GM08714 (cell line): ENCODE measurements at regions not wholly inside any gene's neighbourhood (a gene's known extent, or its start where the extent isn't known, plus 50 kb on each side); places are given as distances from the start of the nearest gene placed in this dataset.
"Not testable (repeated sequence)": the region's sequence is repeated elsewhere in the genome, so short reads cannot be mapped to it uniquely, and the experiment has no call there.

ENCODE experiments used
- H3K4me3 ChIP-seq: fragments of 200-500 bp; sonication (Bioruptor generic); 2 replicates; pipeline ENCODE4 v1.5.1; 2014; ENCODE audit warnings: mild to moderate bottlenecking, low read length, inconsistent platforms
- ZNF274 ChIP-seq: IDR thresholded peaks from 2 replicates; pipeline ENCODE4 v1.6.1; 2012; ENCODE audit warnings: mild to moderate bottlenecking, low read depth, low read length

DNA sequence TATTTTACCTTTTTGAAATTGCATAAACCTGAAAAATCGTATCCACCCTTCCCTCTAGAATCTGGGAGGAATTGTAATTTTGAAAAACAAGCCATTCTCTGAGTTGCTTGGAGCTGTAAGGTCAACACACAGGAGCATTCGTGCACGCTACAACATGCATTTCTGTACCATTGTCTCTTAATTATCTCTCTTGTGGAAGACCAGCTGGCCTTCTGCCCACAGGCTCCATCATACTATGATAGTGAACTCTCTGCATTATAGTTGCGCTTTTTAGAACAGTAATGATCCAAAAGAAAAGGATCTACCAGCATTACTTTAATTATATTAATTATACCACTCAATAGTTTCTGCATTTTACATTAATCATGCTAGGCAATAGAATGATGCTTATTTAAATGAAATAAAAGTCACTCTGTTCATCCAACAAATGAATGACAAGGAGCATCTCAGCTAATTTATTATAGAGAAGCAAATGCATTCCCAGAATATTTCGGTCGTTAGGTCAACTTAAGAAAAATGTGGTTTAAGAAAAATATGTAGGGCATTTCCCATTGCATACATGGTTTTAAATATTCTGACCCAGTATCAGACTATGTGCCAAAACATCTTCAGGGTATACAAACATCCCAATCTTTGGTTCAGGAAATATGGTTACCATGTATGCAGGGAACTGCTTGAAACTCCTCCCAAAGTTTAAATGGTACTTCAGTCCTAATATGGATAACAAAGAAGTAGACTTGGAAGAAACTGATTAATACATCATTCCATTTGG is 263.5 kb downstream of the TFAP2A start:
- TF ChIP-seq ZNF274: no peak
- no peak overlapping the region for H3K4me3 ChIP-seq

DNA sequence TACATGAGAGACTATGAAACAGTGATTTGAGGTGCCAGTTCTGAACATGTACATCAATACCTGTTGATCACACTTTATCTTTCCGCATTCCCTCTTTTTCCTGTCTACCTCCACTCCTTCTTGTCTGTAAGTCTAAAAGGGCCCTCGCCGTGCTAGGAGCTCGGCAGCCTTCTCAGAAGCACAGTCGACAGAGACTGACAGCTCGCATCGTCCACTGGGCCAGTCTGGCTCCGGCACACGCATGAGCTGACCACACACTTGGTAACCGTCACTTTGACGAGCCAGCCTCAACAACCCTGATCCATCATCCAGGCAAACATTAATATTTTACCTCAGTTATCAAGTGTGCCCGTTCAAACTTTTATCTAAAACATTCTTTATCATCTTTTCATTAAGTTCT is 265.3 kb downstream of the TFAP2A start:
- H3K4me3 ChIP-seq: no peak overlapping the region
- no peak for TF ChIP-seq ZNF274

- no peak overlapping the region; the same call in 1 of the 2 replicates for H3K4me3 ChIP-seq
- no peak for TF ChIP-seq ZNF274
These were observed 268.0 kb downstream of the TFAP2A start for GRCh38 chr6:10146715-10147451.

DNA sequence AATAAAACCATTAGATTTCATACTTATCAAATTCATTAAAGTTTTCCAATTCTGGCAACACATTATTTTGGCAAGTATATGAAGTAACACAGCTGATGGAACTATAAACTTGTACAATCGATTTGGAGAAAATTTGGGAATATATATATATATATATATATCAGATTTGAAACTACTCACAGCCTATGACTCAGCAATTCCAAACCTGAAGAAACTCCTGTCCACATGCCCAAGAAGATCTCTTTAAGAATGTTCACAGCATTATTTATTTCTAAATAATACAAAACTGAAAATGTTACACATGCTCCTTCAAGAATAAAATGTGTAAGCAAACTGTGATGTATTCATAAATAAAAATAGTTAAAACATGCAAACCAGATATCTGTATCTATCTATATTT is 270.1 kb downstream of the TFAP2A start:
- no peak for TF ChIP-seq ZNF274
- no peak overlapping the region for H3K4me3 ChIP-seq

- H3K4me3 ChIP-seq: no peak overlapping the region
- TF ChIP-seq ZNF274: no peak
These were observed 273.0 kb downstream of the TFAP2A start for GRCh38 chr6:10141746-10142443.

- no peak overlapping the region for H3K4me3 ChIP-seq
- no peak for TF ChIP-seq ZNF274
These were observed 274.1 kb downstream of the TFAP2A start for GRCh38 chr6:10140824-10141223.

GRCh38 chr6:10140136-10140535 is 274.7 kb downstream of the TFAP2A start:
- no peak for TF ChIP-seq ZNF274
- no peak overlapping the region for H3K4me3 ChIP-seq

DNA sequence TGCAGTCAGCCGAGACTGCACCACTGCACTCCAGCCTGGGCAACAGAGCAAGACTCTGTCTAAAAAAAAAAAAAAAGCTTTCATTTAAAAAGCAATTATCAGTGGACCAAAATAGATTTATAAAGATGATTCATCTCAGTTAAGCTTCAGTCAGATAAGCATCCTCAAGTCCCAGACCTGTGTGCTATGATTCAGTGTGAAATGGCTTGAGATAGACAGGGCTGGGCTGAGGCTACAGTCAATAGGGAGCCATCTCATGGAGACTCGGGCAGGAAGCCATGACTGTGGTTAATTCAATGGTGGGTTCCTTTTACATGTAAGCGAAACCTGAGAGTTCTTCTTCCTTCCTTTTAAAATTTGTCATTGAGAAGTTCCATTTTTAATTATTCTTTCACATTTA is 276.0 kb downstream of the TFAP2A start:
- no peak for TF ChIP-seq ZNF274
- no peak overlapping the region for H3K4me3 ChIP-seq

- TF ChIP-seq ZNF274: no peak
These were observed 278.2 kb downstream of the TFAP2A start for GRCh38 chr6:10136636-10137035.

GRCh38 chr6:10134185-10134584 is 280.7 kb downstream of the TFAP2A start:
- H3K4me3 ChIP-seq: not testable (repeated sequence)

More at GRCh38 chr6:10136636-10137035, 278.2 kb downstream of the TFAP2A start:
- no peak overlapping the region for H3K4me3 ChIP-seq

DNA sequence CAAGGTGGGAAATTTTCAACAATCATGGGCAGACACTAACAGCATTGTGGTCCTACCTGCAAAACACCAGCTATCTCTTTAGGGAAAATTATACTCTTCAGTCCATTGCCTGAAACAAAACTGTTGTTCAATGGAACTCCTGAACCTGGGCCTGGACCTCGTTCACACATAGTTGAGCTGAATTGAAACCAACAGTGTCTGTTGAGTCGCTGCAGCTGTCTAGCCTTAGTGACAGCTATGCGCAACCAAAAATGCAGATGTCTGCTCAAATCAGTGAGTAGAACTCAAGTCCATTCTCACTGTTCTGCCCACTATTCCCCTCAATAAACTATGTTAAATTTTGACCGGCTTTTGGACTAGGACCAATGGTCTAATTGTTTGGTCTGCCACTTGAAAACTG is 286.2 kb downstream of the TFAP2A start:
- no peak overlapping the region for H3K4me3 ChIP-seq
- TF ChIP-seq ZNF274: no peak

DNA sequence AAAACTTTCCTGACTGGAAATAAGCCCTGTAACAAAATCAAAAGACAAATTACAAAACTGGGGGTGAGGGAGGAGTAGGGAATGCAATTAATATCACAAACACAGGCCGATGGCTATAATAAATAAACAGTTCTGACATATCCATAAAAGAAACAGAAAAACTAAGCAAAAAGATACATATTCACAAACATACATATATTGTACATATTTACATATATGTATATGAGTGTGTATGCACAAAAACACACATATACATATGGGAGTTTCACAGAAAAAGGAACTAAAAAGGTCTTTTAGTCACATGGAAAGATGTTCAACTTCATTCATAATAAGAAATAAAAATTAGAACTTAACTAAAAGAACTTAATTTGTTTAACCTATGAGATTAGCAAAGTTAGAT is 292.7 kb downstream of the TFAP2A start:
- H3K4me3 ChIP-seq: no peak overlapping the region
- no peak for TF ChIP-seq ZNF274

DNA sequence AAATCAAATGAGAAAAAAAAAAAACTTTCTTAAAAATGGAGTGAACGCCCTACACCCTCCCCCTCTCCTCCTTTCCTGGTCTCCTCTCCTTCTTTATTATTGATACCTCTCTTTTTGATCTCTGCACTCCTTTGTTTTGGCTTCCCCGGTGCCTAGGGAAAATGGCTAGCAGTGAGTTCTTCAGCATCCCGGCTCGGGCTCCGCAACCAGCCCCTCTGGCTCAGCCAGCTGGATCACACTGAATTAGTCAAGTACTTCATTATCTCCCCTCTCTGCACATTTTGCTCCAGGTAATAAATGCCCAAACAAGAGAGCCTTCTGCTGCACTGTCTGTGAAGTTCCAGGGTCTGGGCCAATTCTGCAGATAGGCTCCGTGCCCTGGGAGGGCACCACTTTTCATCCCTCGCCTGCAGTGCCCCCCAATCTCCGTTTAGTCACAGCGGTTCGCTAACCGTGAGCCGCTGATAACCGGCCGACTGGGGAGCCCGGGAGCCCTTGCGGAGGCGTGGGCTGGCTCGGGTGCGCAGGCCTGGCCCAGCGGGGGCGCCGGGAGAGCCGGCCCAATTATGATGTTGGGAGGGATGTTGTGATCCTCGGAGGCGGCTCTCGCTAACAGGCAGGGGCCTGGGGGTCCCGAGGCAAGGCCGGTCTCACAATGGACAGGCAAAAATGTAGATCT is 301.9 kb downstream of the TFAP2A start:
- no peak for TF ChIP-seq ZNF274
- H3K4me3 ChIP-seq: no peak overlapping the region

GRCh38 chr6:10111975-10112374 is 302.9 kb downstream of the TFAP2A start:
- no peak overlapping the region for H3K4me3 ChIP-seq
- TF ChIP-seq ZNF274: no peak

DNA sequence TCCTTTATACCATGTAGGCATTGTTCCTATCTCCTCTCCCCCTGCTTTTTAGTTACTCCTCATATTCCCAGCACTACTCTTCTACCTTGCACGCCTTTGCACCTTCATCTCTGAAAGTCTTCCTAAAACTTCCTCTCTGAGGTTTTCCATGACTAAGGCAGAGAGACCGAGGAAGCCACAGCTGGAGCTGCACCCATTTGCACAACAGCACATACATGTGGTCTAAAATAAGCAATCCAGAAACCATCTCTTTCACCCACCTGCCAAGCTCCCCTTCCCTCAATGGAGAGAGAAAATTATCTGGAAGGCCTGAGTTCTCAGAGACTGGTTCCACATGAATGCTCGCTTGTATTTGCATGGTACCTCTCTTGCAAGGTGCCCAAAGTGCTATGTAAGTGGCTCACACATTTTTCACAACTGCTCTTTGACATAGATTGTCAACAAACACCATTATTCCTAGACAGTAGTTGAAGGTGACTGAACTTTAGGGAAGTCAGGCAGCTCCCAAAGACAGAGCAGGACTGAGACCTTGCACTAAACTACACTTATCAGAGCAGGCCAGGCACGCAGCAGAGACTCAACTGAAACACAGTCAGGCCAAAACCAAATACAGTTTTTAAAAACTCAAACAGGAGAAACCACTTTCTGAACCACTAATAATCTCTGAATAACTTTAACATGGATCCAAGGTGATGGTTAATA is 313.2 kb downstream of the TFAP2A start:
- TF ChIP-seq ZNF274: no peak

More for the DNA sequence above, 313.2 kb downstream of the TFAP2A start:
- H3K4me3 ChIP-seq: no peak overlapping the region
